CD4-positive, alpha-beta T cell treated with Interleukin-10 for 1 hour (primary cell): ENCODE measurements at regions not wholly inside any gene's neighbourhood (a gene's known extent, or its start where the extent isn't known, plus 50 kb on each side); places are given as distances from the start of the nearest gene placed in this dataset.

Experiments
- DNase-seq: peaks from one replicate; pipeline ENCODE4 v3.0.0-alpha.2; 2020

- DNase-seq: no peak
Measured at GRCh38 chr6:98487612-98488011, 346.8 kb upstream of the POU3F2 start.

- DNase-seq: no peak
Measured at GRCh38 chr6:98498144-98498775, 336.1 kb upstream of the POU3F2 start.

GRCh38 chr6:98498866-98499265, 335.5 kb upstream of the POU3F2 start:
- no peak for DNase-seq

GRCh38 chr6:98514073-98514720, 320.2 kb upstream of the POU3F2 start:
- DNase-seq: no peak

- DNase-seq: no peak
Measured at GRCh38 chr6:98514796-98515195, 319.6 kb upstream of the POU3F2 start.

- DNase-seq: no peak
Measured at GRCh38 chr6:98516206-98516605, 318.2 kb upstream of the POU3F2 start.

- DNase-seq: no peak
Measured at GRCh38 chr6:98516866-98517265, 317.5 kb upstream of the POU3F2 start.

- no peak for DNase-seq
Measured at GRCh38 chr6:98525860-98526259, 308.5 kb upstream of the POU3F2 start.

- no peak for DNase-seq
Measured at GRCh38 chr6:98526465-98526864, 307.9 kb upstream of the POU3F2 start.

GRCh38 chr6:98529364-98529763, 305.0 kb upstream of the POU3F2 start:
- no peak for DNase-seq

GRCh38 chr6:98530732-98531131, 303.6 kb upstream of the POU3F2 start:
- DNase-seq: no peak

GRCh38 chr6:98532004-98532403, 302.4 kb upstream of the POU3F2 start:
- no peak for DNase-seq

GRCh38 chr6:98539741-98540140, 294.6 kb upstream of the POU3F2 start:
- no peak for DNase-seq

- no peak for DNase-seq
Measured at GRCh38 chr6:98546376-98546775, 288.0 kb upstream of the POU3F2 start.

GRCh38 chr6:98547151-98547550, 287.2 kb upstream of the POU3F2 start:
- DNase-seq: no peak

- DNase-seq: no peak
Measured at GRCh38 chr6:98547634-98548033, 286.7 kb upstream of the POU3F2 start.

GRCh38 chr6:98548301-98548700, 286.1 kb upstream of the POU3F2 start:
- no peak for DNase-seq

- no peak for DNase-seq
Measured at GRCh38 chr6:98560418-98560817, 274.0 kb upstream of the POU3F2 start.

- no peak for DNase-seq
Measured at GRCh38 chr6:98560841-98561240, 273.5 kb upstream of the POU3F2 start.

- no peak for DNase-seq
Measured at GRCh38 chr6:98566126-98566525, 268.2 kb upstream of the POU3F2 start.

- DNase-seq: no peak
Measured at GRCh38 chr6:98572579-98572978, 261.8 kb upstream of the POU3F2 start.

GRCh38 chr6:98574984-98575383, 259.4 kb upstream of the POU3F2 start:
- DNase-seq: no peak

- no peak for DNase-seq
Measured at GRCh38 chr6:98576791-98577190, 257.6 kb upstream of the POU3F2 start.

GRCh38 chr6:98578016-98578415, 256.4 kb upstream of the POU3F2 start:
- DNase-seq: no peak

GRCh38 chr6:98579079-98579478, 255.3 kb upstream of the POU3F2 start:
- no peak for DNase-seq
